ENCODE measurements at regions not wholly inside any gene's neighbourhood (a gene's known extent, or its start where the extent isn't known, plus 50 kb on each side); places are given as distances from the start of the nearest gene placed in this dataset.

DNA sequence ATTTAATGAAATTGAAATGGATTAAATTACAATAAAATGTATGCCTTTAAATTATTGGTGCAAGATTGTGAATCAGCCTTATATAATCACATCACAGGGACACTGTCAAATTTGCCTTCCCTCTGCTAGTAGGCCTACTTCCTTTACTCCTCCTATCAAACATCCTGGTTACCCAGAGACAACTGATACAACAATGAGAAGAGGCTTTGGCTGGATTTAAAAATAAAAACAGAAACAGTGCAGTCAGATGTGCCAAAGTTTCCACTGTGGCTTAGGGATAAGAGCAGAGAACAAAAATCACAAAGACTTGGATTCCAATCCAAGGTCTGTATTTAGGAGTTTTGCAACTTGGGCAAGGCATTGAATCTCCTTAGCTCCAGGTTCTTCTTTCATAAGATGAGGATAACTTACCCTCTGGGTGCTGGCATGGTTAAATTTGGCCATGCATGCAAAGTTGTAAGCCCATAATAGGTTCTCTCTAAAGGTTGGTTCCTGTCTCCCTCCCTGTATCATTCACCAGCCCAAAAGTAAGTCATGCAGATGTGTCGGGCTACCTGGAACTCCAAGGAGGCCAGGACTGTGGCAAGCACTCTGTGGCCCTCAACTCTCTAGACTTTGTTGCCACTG lies 99.3 kb upstream of the LRATD1 start:
- no peaks in the 10 kb centered on the region for H3K9me3 ChIP-seq (ENCODE audit: insufficient read depth, low read length, severe bottlenecking)
- no peak overlapping the region for H2AFZ ChIP-seq (ENCODE audit: low read depth, low read length)
- H3K27me3 ChIP-seq (ENCODE audit: insufficient read depth, low read length, poor library complexity), result no peaks in the 10 kb centered on the region
- DNase-seq (no peak), ATAC-seq (ENCODE audit: insufficient read depth, low read depth) (no peak)
- H4K20me1 ChIP-seq (ENCODE audit: insufficient read depth, low read length), result no peaks in the 10 kb centered on the region
- no peaks in the 10 kb centered on the region for H3K4me1 ChIP-seq (ENCODE audit: insufficient read depth, low read length)
- H3K4me3 ChIP-seq (ENCODE audit: low read depth in 1 of 2, low read length in 2 of 2), result no peak overlapping the region
- TF ChIP-seq, protein P1, sequence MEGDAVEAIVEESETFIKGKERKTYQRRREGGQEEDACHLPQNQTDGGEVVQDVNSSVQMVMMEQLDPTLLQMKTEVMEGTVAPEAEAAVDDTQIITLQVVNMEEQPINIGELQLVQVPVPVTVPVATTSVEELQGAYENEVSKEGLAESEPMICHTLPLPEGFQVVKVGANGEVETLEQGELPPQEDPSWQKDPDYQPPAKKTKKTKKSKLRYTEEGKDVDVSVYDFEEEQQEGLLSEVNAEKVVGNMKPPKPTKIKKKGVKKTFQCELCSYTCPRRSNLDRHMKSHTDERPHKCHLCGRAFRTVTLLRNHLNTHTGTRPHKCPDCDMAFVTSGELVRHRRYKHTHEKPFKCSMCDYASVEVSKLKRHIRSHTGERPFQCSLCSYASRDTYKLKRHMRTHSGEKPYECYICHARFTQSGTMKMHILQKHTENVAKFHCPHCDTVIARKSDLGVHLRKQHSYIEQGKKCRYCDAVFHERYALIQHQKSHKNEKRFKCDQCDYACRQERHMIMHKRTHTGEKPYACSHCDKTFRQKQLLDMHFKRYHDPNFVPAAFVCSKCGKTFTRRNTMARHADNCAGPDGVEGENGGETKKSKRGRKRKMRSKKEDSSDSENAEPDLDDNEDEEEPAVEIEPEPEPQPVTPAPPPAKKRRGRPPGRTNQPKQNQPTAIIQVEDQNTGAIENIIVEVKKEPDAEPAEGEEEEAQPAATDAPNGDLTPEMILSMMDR (IDR thresholded peaks at IDR 0.05; ENCODE audit: borderline replicate concordance, extremely low read depth, low read length, poor library complexity, severe bottlenecking), result no peak
- no peak for TF ChIP-seq EZH2 (IDR thresholded peaks at IDR 0.05; ENCODE audit: borderline replicate concordance, low read depth, low read length, severe bottlenecking)
- no peak overlapping the region for H3K4me2 ChIP-seq (ENCODE audit: insufficient read depth, low read length)
- H3K36me3 ChIP-seq (ENCODE audit: insufficient read depth, low read length), result no peaks in the 10 kb centered on the region
- H3K9ac ChIP-seq (ENCODE audit: low read depth, low read length), result no peak overlapping the region
- no peak overlapping the region for H3K27ac ChIP-seq (ENCODE audit: low read length)
- H3K79me2 ChIP-seq (ENCODE audit: insufficient read depth, low read length), result no peaks in the 10 kb centered on the region

DNA sequence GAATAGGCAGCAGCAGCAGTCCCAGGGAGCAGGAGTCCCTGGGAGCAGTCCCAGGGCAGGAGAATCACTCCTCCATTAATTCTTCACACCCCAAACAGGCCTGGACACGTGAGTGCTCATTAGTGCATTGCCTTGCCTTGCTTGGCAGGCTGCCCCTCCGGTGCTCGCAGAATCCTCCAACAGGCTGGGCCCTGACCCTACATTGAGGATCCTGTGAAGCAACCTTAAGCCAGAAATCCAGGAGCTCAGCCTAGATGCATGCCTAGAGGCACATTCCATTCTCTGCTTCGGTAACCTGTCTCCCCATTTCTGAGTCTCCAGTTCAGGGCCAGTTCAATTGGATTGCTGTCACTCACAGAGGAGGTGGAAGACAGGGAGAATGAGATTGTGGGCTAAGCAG lies 97.4 kb upstream of the LRATD1 start:
- Histone ChIP-seq H3K9me3 (ENCODE audit: insufficient read depth, low read length, severe bottlenecking) (no peaks in the 10 kb centered on the region), H3K4me3 (ENCODE audit: low read depth in 1 of 2, low read length in 2 of 2) (no peak overlapping the region), H3K36me3 (ENCODE audit: insufficient read depth, low read length) (no peaks in the 10 kb centered on the region), H3K27me3 (ENCODE audit: insufficient read depth, low read length, poor library complexity) (no peaks in the 10 kb centered on the region), H3K27ac (ENCODE audit: low read length) (no peak overlapping the region), H4K20me1 (ENCODE audit: insufficient read depth, low read length) (no peaks in the 10 kb centered on the region), H2AFZ (ENCODE audit: low read depth, low read length) (no peak overlapping the region), H3K9ac (ENCODE audit: low read depth, low read length) (no peak overlapping the region), H3K4me2 (ENCODE audit: insufficient read depth, low read length) (no peak overlapping the region), H3K79me2 (ENCODE audit: insufficient read depth, low read length) (no peaks in the 10 kb centered on the region), H3K4me1 (ENCODE audit: insufficient read depth, low read length) (no peaks in the 10 kb centered on the region)
- TF ChIP-seq, protein P1 (IDR thresholded peaks at IDR 0.05; ENCODE audit: borderline replicate concordance, extremely low read depth, low read length, poor library complexity, severe bottlenecking), result no peak
- DNase-seq (no peak), ATAC-seq (ENCODE audit: insufficient read depth, low read depth) (no peak)

- no peaks in the 10 kb centered on the region for H3K9me3 ChIP-seq (ENCODE audit: insufficient read depth, low read length, severe bottlenecking)
- TF ChIP-seq, protein P1 (IDR thresholded peaks at IDR 0.05; ENCODE audit: borderline replicate concordance, extremely low read depth, low read length, poor library complexity, severe bottlenecking), result no peak
- TF ChIP-seq EZH2 (IDR thresholded peaks at IDR 0.05; ENCODE audit: borderline replicate concordance, low read depth, low read length, severe bottlenecking), result no peak
- no peak for DNase-seq
- ATAC-seq (ENCODE audit: insufficient read depth, low read depth), result no peak
- H3K27ac ChIP-seq (ENCODE audit: low read length), result no peak overlapping the region
- H3K4me1 ChIP-seq (ENCODE audit: insufficient read depth, low read length), result no peaks in the 10 kb centered on the region
- no peaks in the 10 kb centered on the region for H3K79me2 ChIP-seq (ENCODE audit: insufficient read depth, low read length)
- no peaks in the 10 kb centered on the region for H3K36me3 ChIP-seq (ENCODE audit: insufficient read depth, low read length)
- no peaks in the 10 kb centered on the region for H3K27me3 ChIP-seq (ENCODE audit: insufficient read depth, low read length, poor library complexity)
- H3K4me3 ChIP-seq (ENCODE audit: low read depth in 1 of 2, low read length in 2 of 2), result no peak overlapping the region
- no peak overlapping the region for H3K4me2 ChIP-seq (ENCODE audit: insufficient read depth, low read length)
- no peak overlapping the region for H3K9ac ChIP-seq (ENCODE audit: low read depth, low read length)
- no peaks in the 10 kb centered on the region for H4K20me1 ChIP-seq (ENCODE audit: insufficient read depth, low read length)
- no peak overlapping the region for H2AFZ ChIP-seq (ENCODE audit: low read depth, low read length)
Measured at GRCh38 chr2:14536976-14537375, 95.5 kb upstream of the LRATD1 start.

GRCh38 chr2:14540015-14540414 lies 92.5 kb upstream of the LRATD1 start:
- TF ChIP-seq, protein P1 (IDR thresholded peaks at IDR 0.05; ENCODE audit: borderline replicate concordance, extremely low read depth, low read length, poor library complexity, severe bottlenecking), result no peak
- TF ChIP-seq EZH2 (IDR thresholded peaks at IDR 0.05; ENCODE audit: borderline replicate concordance, low read depth, low read length, severe bottlenecking), result no peak
- Histone ChIP-seq H3K4me2 (ENCODE audit: insufficient read depth, low read length) (no peak overlapping the region), H3K36me3 (ENCODE audit: insufficient read depth, low read length) (no peaks in the 10 kb centered on the region), H3K9me3 (ENCODE audit: insufficient read depth, low read length, severe bottlenecking) (no peaks in the 10 kb centered on the region), H3K4me3 (ENCODE audit: low read depth in 1 of 2, low read length in 2 of 2) (no peak overlapping the region), H4K20me1 (ENCODE audit: insufficient read depth, low read length) (no peaks in the 10 kb centered on the region), H3K27ac (ENCODE audit: low read length) (no peak overlapping the region), H3K4me1 (ENCODE audit: insufficient read depth, low read length) (no peaks in the 10 kb centered on the region), H3K9ac (ENCODE audit: low read depth, low read length) (no peak overlapping the region), H2AFZ (ENCODE audit: low read depth, low read length) (no peak overlapping the region), H3K79me2 (ENCODE audit: insufficient read depth, low read length) (no peaks in the 10 kb centered on the region), H3K27me3 (ENCODE audit: insufficient read depth, low read length, poor library complexity) (no peaks in the 10 kb centered on the region)
- DNase-seq (no peak), ATAC-seq (ENCODE audit: insufficient read depth, low read depth) (no peak)
